ENCODE measurements at regions not wholly inside any gene's neighbourhood (a gene's known extent, or its start where the extent isn't known, plus 50 kb on each side); places are given as distances from the start of the nearest gene placed in this dataset.

DNA sequence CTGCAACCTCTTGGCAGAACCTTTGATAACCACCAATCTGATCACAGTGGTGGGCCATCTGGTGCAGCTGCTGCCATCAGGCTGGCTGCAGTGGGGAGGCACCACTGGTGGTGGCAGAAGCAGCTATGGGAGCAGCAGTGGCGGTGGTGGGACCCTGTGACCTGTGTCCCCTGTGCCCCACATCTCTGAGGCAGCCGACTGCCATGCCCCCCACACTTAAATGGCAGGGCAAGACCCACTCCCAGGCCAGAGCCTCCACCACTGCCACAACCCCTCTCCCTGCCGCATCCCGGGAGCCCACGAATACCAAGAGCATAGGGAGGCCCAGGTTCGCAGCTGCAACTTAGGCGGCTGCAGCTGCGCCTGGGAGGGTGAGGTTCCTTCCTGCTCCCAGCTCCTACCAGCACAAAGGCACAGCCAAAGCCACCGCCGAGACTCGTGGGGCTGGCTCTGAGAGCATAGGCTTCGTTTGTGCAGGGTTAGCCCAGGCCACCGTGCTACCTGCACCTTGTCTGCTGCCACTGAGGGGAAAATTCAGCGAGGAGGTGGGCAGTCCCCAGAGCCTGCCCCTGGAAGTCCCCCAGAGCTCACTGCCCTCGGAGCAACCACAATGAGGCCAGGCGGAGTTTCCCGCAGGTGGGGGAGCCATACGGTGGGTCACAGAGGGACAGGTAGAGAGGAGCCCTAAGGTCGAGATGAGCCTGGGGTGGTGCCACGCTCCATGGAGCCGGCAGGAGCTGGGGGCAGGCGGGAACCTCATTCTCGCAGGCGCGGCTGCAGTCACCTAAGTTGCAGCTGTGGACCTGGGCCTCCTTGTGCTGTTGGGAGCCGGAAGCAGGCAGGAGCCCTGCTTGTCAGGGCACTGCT lies 518.7 kb downstream of the RWDD3 start:
- DNase-seq, result peak in 1 of 2 donors; percentile 34
- no peaks in the 10 kb centered on the region for H3K36me3 ChIP-seq
- H3K27me3 ChIP-seq, result no peaks in the 10 kb centered on the region
- TF ChIP-seq POLR2AphosphoS5 (IDR thresholded peaks at IDR 0.05) (no peak), POLR2A (IDR thresholded peaks at IDR 0.05) (no peak), EP300 (IDR thresholded peaks at IDR 0.05) (no peak)
- TF ChIP-seq, protein P1, sequence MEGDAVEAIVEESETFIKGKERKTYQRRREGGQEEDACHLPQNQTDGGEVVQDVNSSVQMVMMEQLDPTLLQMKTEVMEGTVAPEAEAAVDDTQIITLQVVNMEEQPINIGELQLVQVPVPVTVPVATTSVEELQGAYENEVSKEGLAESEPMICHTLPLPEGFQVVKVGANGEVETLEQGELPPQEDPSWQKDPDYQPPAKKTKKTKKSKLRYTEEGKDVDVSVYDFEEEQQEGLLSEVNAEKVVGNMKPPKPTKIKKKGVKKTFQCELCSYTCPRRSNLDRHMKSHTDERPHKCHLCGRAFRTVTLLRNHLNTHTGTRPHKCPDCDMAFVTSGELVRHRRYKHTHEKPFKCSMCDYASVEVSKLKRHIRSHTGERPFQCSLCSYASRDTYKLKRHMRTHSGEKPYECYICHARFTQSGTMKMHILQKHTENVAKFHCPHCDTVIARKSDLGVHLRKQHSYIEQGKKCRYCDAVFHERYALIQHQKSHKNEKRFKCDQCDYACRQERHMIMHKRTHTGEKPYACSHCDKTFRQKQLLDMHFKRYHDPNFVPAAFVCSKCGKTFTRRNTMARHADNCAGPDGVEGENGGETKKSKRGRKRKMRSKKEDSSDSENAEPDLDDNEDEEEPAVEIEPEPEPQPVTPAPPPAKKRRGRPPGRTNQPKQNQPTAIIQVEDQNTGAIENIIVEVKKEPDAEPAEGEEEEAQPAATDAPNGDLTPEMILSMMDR (IDR thresholded peaks at IDR 0.05), result no peak
- ATAC-seq (ENCODE audit: low FRiP score in 2 of 2), result peak; percentile 14 to 36
- peaks cover 4 to 42% (median 5%) of the 10 kb centered on the region in 4 donors for H3K9me3 ChIP-seq
- H3K4me3 ChIP-seq, result no peak overlapping the region
- 92 to 95% methylated on average over 11 to 26 of the region's 26 CpGs for WGBS, 2 donors
- H3K27ac ChIP-seq, result no peak overlapping the region
- H3K4me1 ChIP-seq, result no peaks in the 10 kb centered on the region

DNA sequence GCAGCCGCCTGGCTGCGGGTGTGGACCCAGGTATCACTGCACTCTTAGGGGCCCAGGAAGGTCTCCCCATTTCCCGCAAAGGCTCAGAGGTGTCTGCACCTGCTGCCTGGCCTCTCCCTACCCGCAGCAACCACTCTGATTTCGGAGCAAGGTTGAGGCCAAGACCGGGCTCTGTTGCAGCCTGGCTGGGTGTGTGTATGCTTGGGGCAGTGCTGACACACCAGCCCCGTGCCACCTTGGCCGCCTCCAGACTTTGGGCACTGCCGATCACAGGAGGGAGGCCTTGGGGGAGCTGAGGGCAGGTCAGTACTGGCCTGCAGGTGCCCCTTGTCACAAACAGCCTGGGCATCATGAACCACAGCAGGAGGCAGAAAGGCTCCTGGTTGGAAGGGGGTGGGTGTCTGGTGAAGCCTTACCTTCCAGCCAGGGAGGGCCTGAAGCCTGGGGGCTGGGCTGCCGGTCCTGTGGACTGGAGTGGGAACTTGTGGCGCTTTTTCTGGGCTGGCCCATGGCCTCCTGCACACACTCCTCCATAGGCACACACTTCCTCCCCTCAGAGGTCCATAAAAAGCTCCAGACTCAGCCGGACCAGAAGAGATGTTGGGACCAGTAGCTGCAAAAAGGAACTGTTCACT lies 519.5 kb downstream of the RWDD3 start:
- peak; percentile 20 to 47 for ATAC-seq (ENCODE audit: low FRiP score in 2 of 2)
- H3K27me3 ChIP-seq, result no peaks in the 10 kb centered on the region
- no peaks in the 10 kb centered on the region for H3K4me1 ChIP-seq
- peaks cover 4 to 42% (median 5%) of the 10 kb centered on the region in 4 donors for H3K9me3 ChIP-seq
- peak in 1 of 2 donors; percentile 64 for DNase-seq
- H3K27ac ChIP-seq, result no peak overlapping the region
- 93 to 100% methylated on average over 1 to 12 of the region's 12 CpGs for WGBS, 2 donors
- no peak for TF ChIP-seq POLR2AphosphoS5 (IDR thresholded peaks at IDR 0.05)
- TF ChIP-seq EP300 (IDR thresholded peaks at IDR 0.05), result no peak
- no peak for TF ChIP-seq POLR2A (IDR thresholded peaks at IDR 0.05)
- TF ChIP-seq, protein P1 (IDR thresholded peaks at IDR 0.05), result no peak
- H3K4me3 ChIP-seq, result no peak overlapping the region
- H3K36me3 ChIP-seq, result no peaks in the 10 kb centered on the region

DNA sequence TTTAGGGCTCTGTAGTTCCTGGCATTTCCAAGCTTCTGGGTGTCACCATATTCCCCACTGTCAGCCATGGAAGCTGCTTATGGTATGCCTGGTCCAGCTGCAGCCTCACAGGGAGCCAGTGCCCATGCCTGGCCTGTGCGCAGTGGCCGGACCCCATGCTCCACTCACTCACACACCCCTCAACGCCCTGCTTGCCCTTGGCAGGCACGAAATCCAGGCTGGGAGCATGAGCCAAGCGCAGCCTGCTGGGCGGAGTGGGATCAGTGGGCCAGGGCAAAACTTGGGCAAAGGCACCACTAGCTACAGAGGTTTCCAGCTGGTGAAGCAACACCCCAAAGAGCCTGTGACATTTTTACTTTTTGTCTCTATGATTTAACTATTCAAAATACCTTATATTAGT lies 520.4 kb downstream of the RWDD3 start:
- peak in 1 of 2 donors; percentile 43 for DNase-seq
- peak in 1 of 2 donors; percentile 38 for ATAC-seq (ENCODE audit: low FRiP score in 2 of 2)
- H3K4me1 ChIP-seq, result no peaks in the 10 kb centered on the region
- no peaks in the 10 kb centered on the region for H3K27me3 ChIP-seq
- WGBS, 2 donors, result 81 to 86% methylated on average over 1 to 6 of the region's 6 CpGs
- no peak overlapping the region for H3K4me3 ChIP-seq
- H3K27ac ChIP-seq, result no peak overlapping the region
- TF ChIP-seq EP300 (IDR thresholded peaks at IDR 0.05) (no peak), POLR2A (IDR thresholded peaks at IDR 0.05) (no peak), POLR2AphosphoS5 (IDR thresholded peaks at IDR 0.05) (no peak)
- TF ChIP-seq, protein P1 (IDR thresholded peaks at IDR 0.05), result no peak
- H3K36me3 ChIP-seq, result no peaks in the 10 kb centered on the region
- H3K9me3 ChIP-seq, result peaks cover 4 to 42% (median 5%) of the 10 kb centered on the region in 4 donors

DNA sequence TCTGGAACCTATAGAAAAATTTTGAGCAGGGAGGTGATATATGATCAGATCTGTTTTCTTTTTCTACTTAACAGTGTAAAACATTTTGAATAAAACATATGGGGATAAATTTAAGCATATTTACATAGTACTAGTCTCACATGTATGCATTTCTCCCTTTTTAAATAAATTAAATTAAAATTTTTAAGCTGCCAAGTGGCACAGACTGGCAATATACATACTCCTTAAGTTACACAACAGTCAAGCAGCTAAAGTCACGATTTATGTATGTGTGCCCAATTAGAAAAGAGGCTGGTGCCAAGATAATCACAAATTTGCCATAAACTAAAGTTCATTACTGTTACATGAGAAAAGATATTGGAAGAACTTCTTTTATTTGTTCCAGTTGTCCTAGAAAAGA lies 532.0 kb downstream of the RWDD3 start:
- no peaks in the 10 kb centered on the region for H3K4me1 ChIP-seq
- no peak overlapping the region for H3K27ac ChIP-seq
- H3K4me3 ChIP-seq, result no peak overlapping the region
- DNase-seq (no peak), ATAC-seq (ENCODE audit: low FRiP score in 2 of 2) (no peak)
- TF ChIP-seq EP300 (IDR thresholded peaks at IDR 0.05) (no peak), POLR2AphosphoS5 (IDR thresholded peaks at IDR 0.05) (no peak), POLR2A (IDR thresholded peaks at IDR 0.05) (no peak)
- TF ChIP-seq, protein P1 (IDR thresholded peaks at IDR 0.05), result no peak
- no peaks in the 10 kb centered on the region for H3K36me3 ChIP-seq
- H3K27me3 ChIP-seq, result no peaks in the 10 kb centered on the region
- peaks cover 0 to 7% (median 0%) of the 10 kb centered on the region in 4 donors for H3K9me3 ChIP-seq
- 59 to 69% methylated on average over 1 of the region's 1 CpG for WGBS, 2 donors

Data from upper lobe of left lung (tissue), 6 donors.